Neural progenitor cell (in vitro differentiated cells): ENCODE measurements at regions not wholly inside any gene's neighbourhood (a gene's known extent, or its start where the extent isn't known, plus 50 kb on each side); places are given as distances from the start of the nearest gene placed in this dataset.
"Not testable (repeated sequence)": the region's sequence is repeated elsewhere in the genome, so short reads cannot be mapped to it uniquely, and the experiment has no call there.

Experiments
- DNase-seq: peaks from one replicate; pipeline ENCODE4 v3.0.0-alpha.2; 2016; ENCODE audit warnings: low spot score
- H2AFZ ChIP-seq: fragments of 200-600 bp; sonication (generic); replicated peaks from 2 replicates; pipeline ENCODE4 v1.6.1; 2016; ENCODE audit warnings: antibody characterized with exemption
- H3F3A ChIP-seq: fragments of 200-600 bp; sonication (generic); 2 replicates; pipeline ENCODE4 v1.6.1; 2016; ENCODE audit warnings: antibody characterized with exemption, low read depth
- H3K27ac ChIP-seq: fragments of 200-600 bp; sonication (generic); 2 replicates; pipeline ENCODE4 v1.5.1; 2016; ENCODE audit warnings: mild to moderate bottlenecking
- H3K27me3 ChIP-seq: fragments of 200-600 bp; sonication (generic); 2 replicates; pipeline ENCODE4 v1.6.1; 2016; ENCODE audit warnings: mild to moderate bottlenecking, moderate library complexity
- H3K36me3 ChIP-seq: fragments of 200-600 bp; sonication (generic); 2 replicates; pipeline ENCODE4 v1.5.1; 2016
- H3K4me1 ChIP-seq: fragments of 200-600 bp; sonication (generic); 2 replicates; pipeline ENCODE4 v1.6.1; 2016; ENCODE audit warnings: mixed run types
- H3K4me2 ChIP-seq: fragments of 200-600 bp; sonication (generic); 2 replicates; pipeline ENCODE4 v1.6.1; 2016
- H3K4me3 ChIP-seq: fragments of 200-600 bp; sonication (generic); 2 replicates; pipeline ENCODE4 v1.5.1; 2016
- H3K79me2 ChIP-seq: fragments of 200-600 bp; sonication (generic); 2 replicates; pipeline ENCODE4 v1.6.1; 2016; ENCODE audit warnings: low read depth
- H3K9ac ChIP-seq: fragments of 200-600 bp; sonication (generic); 2 replicates; pipeline ENCODE4 v1.6.1; 2016
- H3K9me3 ChIP-seq: fragments of 200-600 bp; sonication (generic); 2 replicates; pipeline ENCODE4 v1.5.1; 2016; ENCODE audit warnings: low read depth
- H4K20me1 ChIP-seq: fragments of 200-600 bp; sonication (generic); 2 replicates; pipeline ENCODE4 v1.6.1; 2016; ENCODE audit warnings: low read depth
- H3K27ac Mint-ChIP-seq: 3 replicates; pipeline ENCODE4 v1.8.0; 2021; ENCODE audit warnings: mixed read lengths
- H3K27me3 Mint-ChIP-seq: 2 replicates; pipeline ENCODE4 v1.8.0; 2022; ENCODE audit warnings: low read depth, mild to moderate bottlenecking, inconsistent platforms, moderate library complexity, mixed read lengths; ENCODE audit not compliant: insufficient read depth
- H3K36me3 Mint-ChIP-seq: 3 replicates; pipeline ENCODE4 v1.8.0; 2021; ENCODE audit warnings: mixed read lengths
- H3K4me1 Mint-ChIP-seq: 3 replicates; pipeline ENCODE4 v1.8.0; 2021; ENCODE audit warnings: mixed read lengths
- H3K4me3 Mint-ChIP-seq: 3 replicates; pipeline ENCODE4 v1.8.0; 2021; ENCODE audit warnings: mild to moderate bottlenecking, moderate library complexity, mixed read lengths
- H3K9me3 Mint-ChIP-seq: 3 replicates; pipeline ENCODE4 v1.8.0; 2020; ENCODE audit warnings: mixed read lengths
- EZH2 ChIP-seq: fragments of 200-600 bp; sonication (generic); IDR thresholded peaks from 2 replicates; pipeline ENCODE4 v1.6.1; 2017; ENCODE audit warnings: antibody characterized with exemption, mild to moderate bottlenecking, moderate library complexity
- EZH2phosphoT487 ChIP-seq: fragments of 200-600 bp; sonication (generic); IDR thresholded peaks from 2 replicates; pipeline ENCODE4 v1.6.1; 2017; ENCODE audit warnings: antibody characterized with exemption
- TF ChIP-seq, protein P1 (sequence below): fragments of 200-600 bp; sonication (generic); IDR thresholded peaks from 2 replicates; pipeline ENCODE4 v1.5.1; 2017; ENCODE audit warnings: antibody characterized with exemption, mild to moderate bottlenecking

DNA sequence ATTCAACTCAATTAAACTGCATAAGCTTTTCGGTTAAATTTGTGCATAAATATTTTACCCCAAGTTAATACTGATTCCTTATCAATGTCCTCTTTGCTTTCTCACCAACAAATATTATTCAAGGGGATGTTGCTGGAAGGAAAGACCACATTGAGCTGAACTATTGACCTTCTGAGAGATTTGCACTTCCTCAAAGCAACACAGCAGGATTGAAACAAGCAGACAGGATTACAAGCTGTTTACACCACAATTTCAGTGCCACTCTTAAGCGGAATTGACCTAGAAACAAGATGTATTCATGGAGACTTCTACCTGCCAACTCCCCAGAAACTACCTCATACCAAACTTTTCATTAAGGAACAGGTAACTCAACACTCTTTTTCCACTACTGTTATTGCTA lies 96.5 kb upstream of the DUSP21 start:
- H3K9me3 ChIP-seq: no peaks in the 10 kb centered on the region
- H3K9me3 Mint-ChIP-seq: no peaks in the 10 kb centered on the region

GRCh38 chrX:44744799-44745198 lies 99.0 kb upstream of the DUSP21 start:
- H3K79me2 ChIP-seq: no peaks in the 10 kb centered on the region
- DNase-seq: no peak
- no peaks in the 10 kb centered on the region for H3K36me3 ChIP-seq
- H3K4me1 ChIP-seq: no peaks in the 10 kb centered on the region
- no peaks in the 10 kb centered on the region for H3F3A ChIP-seq
- Mint-ChIP-seq H3K9me3 (no peaks in the 10 kb centered on the region), H3K4me1 (peaks cover 6% of the 10 kb centered on the region), H3K36me3 (no peaks in the 10 kb centered on the region), H3K27me3 (no peaks in the 10 kb centered on the region), H3K27ac (no peak overlapping the region), H3K4me3 (no peak overlapping the region)
- no peaks in the 10 kb centered on the region for H3K27me3 ChIP-seq
- H3K9ac ChIP-seq: no peak overlapping the region
- no peaks in the 10 kb centered on the region for H3K9me3 ChIP-seq
- no peaks in the 10 kb centered on the region for H4K20me1 ChIP-seq
- H3K4me3 ChIP-seq: no peak overlapping the region
- no peak overlapping the region for H2AFZ ChIP-seq
- no peak for TF ChIP-seq EZH2phosphoT487
- TF ChIP-seq, protein P1, sequence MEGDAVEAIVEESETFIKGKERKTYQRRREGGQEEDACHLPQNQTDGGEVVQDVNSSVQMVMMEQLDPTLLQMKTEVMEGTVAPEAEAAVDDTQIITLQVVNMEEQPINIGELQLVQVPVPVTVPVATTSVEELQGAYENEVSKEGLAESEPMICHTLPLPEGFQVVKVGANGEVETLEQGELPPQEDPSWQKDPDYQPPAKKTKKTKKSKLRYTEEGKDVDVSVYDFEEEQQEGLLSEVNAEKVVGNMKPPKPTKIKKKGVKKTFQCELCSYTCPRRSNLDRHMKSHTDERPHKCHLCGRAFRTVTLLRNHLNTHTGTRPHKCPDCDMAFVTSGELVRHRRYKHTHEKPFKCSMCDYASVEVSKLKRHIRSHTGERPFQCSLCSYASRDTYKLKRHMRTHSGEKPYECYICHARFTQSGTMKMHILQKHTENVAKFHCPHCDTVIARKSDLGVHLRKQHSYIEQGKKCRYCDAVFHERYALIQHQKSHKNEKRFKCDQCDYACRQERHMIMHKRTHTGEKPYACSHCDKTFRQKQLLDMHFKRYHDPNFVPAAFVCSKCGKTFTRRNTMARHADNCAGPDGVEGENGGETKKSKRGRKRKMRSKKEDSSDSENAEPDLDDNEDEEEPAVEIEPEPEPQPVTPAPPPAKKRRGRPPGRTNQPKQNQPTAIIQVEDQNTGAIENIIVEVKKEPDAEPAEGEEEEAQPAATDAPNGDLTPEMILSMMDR: no peak
- TF ChIP-seq EZH2: no peak
- H3K27ac ChIP-seq: no peak overlapping the region
- H3K4me2 ChIP-seq: no peak overlapping the region

More for the DNA sequence above, 96.5 kb upstream of the DUSP21 start:
- H3K36me3 Mint-ChIP-seq: no peaks in the 10 kb centered on the region
- H3K4me3 Mint-ChIP-seq: no peak overlapping the region
- no peak overlapping the region for H3K27ac ChIP-seq
- no peaks in the 10 kb centered on the region for H4K20me1 ChIP-seq
- H3K27me3 Mint-ChIP-seq: no peaks in the 10 kb centered on the region
- no peaks in the 10 kb centered on the region for H3K36me3 ChIP-seq
- H3K4me1 ChIP-seq: no peaks in the 10 kb centered on the region
- no peak overlapping the region for H3K9ac ChIP-seq
- no peaks in the 10 kb centered on the region for H3F3A ChIP-seq
- no peaks in the 10 kb centered on the region for H3K79me2 ChIP-seq
- peaks cover 6% of the 10 kb centered on the region for H3K4me1 Mint-ChIP-seq
- no peak for DNase-seq
- H2AFZ ChIP-seq: no peak overlapping the region
- no peak overlapping the region for H3K4me3 ChIP-seq
- TF ChIP-seq EZH2 (no peak), EZH2phosphoT487 (no peak)
- TF ChIP-seq, protein P1: no peak
- H3K27ac Mint-ChIP-seq: no peak overlapping the region
- H3K4me2 ChIP-seq: no peak overlapping the region
- no peaks in the 10 kb centered on the region for H3K27me3 ChIP-seq

GRCh38 chrX:44742480-44743155 lies 101.2 kb upstream of the DUSP21 start:
- no peak overlapping the region for H3K9ac ChIP-seq
- H2AFZ ChIP-seq: no peak overlapping the region
- no peaks in the 10 kb centered on the region for H3K4me1 ChIP-seq
- no peak overlapping the region for H3K27ac ChIP-seq
- H3K27me3 ChIP-seq: no peaks in the 10 kb centered on the region
- Mint-ChIP-seq H3K27ac (no peak overlapping the region), H3K4me1 (peaks cover 4% of the 10 kb centered on the region), H3K9me3 (peaks cover 6% of the 10 kb centered on the region), H3K36me3 (no peaks in the 10 kb centered on the region), H3K4me3 (no peak overlapping the region), H3K27me3 (no peaks in the 10 kb centered on the region)
- no peak overlapping the region for H3K4me3 ChIP-seq
- TF ChIP-seq EZH2 (no peak), EZH2phosphoT487 (no peak)
- TF ChIP-seq, protein P1: no peak
- no peaks in the 10 kb centered on the region for H3K9me3 ChIP-seq
- H3K4me2 ChIP-seq: no peak overlapping the region
- H3F3A ChIP-seq: no peaks in the 10 kb centered on the region
- no peaks in the 10 kb centered on the region for H4K20me1 ChIP-seq
- DNase-seq: no peak
- no peaks in the 10 kb centered on the region for H3K79me2 ChIP-seq
- H3K36me3 ChIP-seq: no peaks in the 10 kb centered on the region

DNA sequence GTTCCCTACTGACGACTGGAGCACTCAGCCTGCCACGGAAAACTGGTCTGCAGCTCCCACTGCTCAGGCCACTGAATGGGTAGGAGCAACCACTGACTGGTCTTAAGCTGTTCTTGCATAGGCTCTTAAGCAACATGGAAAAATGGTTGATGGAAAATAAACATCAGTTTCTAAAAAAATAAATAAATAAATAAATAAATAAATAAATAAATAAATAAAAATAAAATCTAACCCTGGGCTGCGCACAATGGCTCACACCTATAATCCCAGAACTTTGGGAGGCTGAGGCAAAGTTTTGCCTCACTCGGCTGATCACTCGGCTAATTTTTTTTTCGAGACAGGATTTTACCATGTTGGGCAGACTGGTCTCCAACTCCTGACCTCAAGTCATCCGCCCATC lies 102.0 kb upstream of the DUSP21 start:
- not testable (repeated sequence) for H3K36me3 Mint-ChIP-seq

DNA sequence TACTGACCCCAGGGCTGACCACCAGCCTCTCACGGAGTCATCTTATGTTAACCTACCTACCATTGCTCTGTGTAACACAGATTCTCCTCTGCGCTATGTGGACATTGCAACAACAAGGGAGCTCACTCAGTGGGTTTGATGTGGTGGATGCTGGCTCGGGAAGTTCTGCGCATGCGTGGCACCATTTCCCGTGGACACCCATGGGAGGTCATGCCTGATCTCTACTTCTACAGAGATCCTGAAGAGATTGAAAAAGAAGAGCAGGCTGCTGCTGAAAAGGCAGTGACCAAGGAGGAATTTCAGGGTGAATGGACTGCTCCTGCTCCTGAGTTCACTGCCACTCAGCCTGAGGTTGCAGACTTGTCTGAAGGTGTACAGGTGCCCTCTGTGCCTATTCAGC lies 102.4 kb upstream of the DUSP21 start:
- not testable (repeated sequence) for H3K27me3 ChIP-seq, H3K9me3 ChIP-seq, H4K20me1 ChIP-seq, H3K27me3 Mint-ChIP-seq, DNase-seq, H3F3A ChIP-seq, H3K4me3 Mint-ChIP-seq, H3K9me3 Mint-ChIP-seq, H3K4me1 ChIP-seq, H3K4me2 ChIP-seq, H3K36me3 ChIP-seq, H3K36me3 Mint-ChIP-seq, H3K79me2 ChIP-seq, H2AFZ ChIP-seq, H3K4me1 Mint-ChIP-seq, H3K9ac ChIP-seq, H3K27ac Mint-ChIP-seq, H3K4me3 ChIP-seq, H3K27ac ChIP-seq

More for the DNA sequence above, 102.0 kb upstream of the DUSP21 start:
- not testable (repeated sequence) for H3K79me2 ChIP-seq, H3K9ac ChIP-seq, H4K20me1 ChIP-seq, H3K27ac ChIP-seq, H3K4me3 ChIP-seq, H3K27me3 Mint-ChIP-seq, H3F3A ChIP-seq, H3K4me1 Mint-ChIP-seq, H3K4me2 ChIP-seq, H3K9me3 ChIP-seq, DNase-seq, H3K9me3 Mint-ChIP-seq, H3K36me3 ChIP-seq, H2AFZ ChIP-seq, H3K4me3 Mint-ChIP-seq, H3K27me3 ChIP-seq, H3K4me1 ChIP-seq, H3K27ac Mint-ChIP-seq
